ENCODE measurements at regions not wholly inside any gene's neighbourhood (a gene's known extent, or its start where the extent isn't known, plus 50 kb on each side); places are given as distances from the start of the nearest gene placed in this dataset.

- DNase-seq (ENCODE audit: low spot score): no peak
- H3K4me3 ChIP-seq: no peak overlapping the region
- H3K27ac ChIP-seq: no peak overlapping the region
- TF ChIP-seq CTCF (IDR thresholded peaks at IDR 0.05): no peak
Observed at GRCh38 chr1:115459161-115459560, 121.1 kb upstream of the NGF start.

- TF ChIP-seq CTCF (IDR thresholded peaks at IDR 0.05): no peak
Observed at GRCh38 chr1:115458426-115459114, 120.5 kb upstream of the NGF start.

GRCh38 chr1:115457289-115457688, 119.2 kb upstream of the NGF start:
- H3K27ac ChIP-seq: no peak overlapping the region
- H3K4me3 ChIP-seq: no peak overlapping the region
- no peak for TF ChIP-seq CTCF (IDR thresholded peaks at IDR 0.05)
- no peak for DNase-seq (ENCODE audit: low spot score)

More at GRCh38 chr1:115458426-115459114, 120.5 kb upstream of the NGF start:
- DNase-seq (ENCODE audit: low spot score): no peak
- no peak overlapping the region for H3K4me3 ChIP-seq
- no peak overlapping the region for H3K27ac ChIP-seq

- no peak for TF ChIP-seq CTCF (IDR thresholded peaks at IDR 0.05)
- Histone ChIP-seq H3K4me3 (no peak overlapping the region), H3K27ac (no peak overlapping the region)
- no peak for DNase-seq (ENCODE audit: low spot score)
Observed at GRCh38 chr1:115456441-115456961, 118.5 kb upstream of the NGF start.

GRCh38 chr1:115454837-115455511, 116.9 kb upstream of the NGF start:
- no peak for TF ChIP-seq CTCF (IDR thresholded peaks at IDR 0.05)
- no peak overlapping the region for H3K27ac ChIP-seq
- no peak for DNase-seq (ENCODE audit: low spot score)
- H3K4me3 ChIP-seq: no peak overlapping the region

GRCh38 chr1:115453666-115454065, 115.6 kb upstream of the NGF start:
- H3K4me3 ChIP-seq: no peak overlapping the region
- H3K27ac ChIP-seq: no peak overlapping the region
- TF ChIP-seq CTCF (IDR thresholded peaks at IDR 0.05): no peak
- no peak for DNase-seq (ENCODE audit: low spot score)

Data from coronary artery (tissue), 2 donors.